GM18873 (cell line): ENCODE measurements at regions not wholly inside any gene's neighbourhood (a gene's known extent, or its start where the extent isn't known, plus 50 kb on each side); places are given as distances from the start of the nearest gene placed in this dataset.

ENCODE experiments used
- ATAC-seq: cut with Tn5 transposase; IDR thresholded peaks from one replicate; pipeline ENCODE4 v1.9.1; 2021; ENCODE audit warnings: mild to moderate bottlenecking, moderate library complexity, moderate number of reproducible peaks; ENCODE audit not compliant: unreplicated experiment, low FRiP score

- no peak for ATAC-seq
These were observed 251.1 kb upstream of the PIK3C3 start for GRCh38 chr18:41703744-41704530.

- no peak for ATAC-seq
These were observed 254.6 kb upstream of the PIK3C3 start for GRCh38 chr18:41700416-41700815.

GRCh38 chr18:41695441-41695840 is 259.6 kb upstream of the PIK3C3 start:
- no peak for ATAC-seq

GRCh38 chr18:41693008-41693407 is 262.0 kb upstream of the PIK3C3 start:
- ATAC-seq, result no peak

GRCh38 chr18:41690332-41691127 is 264.5 kb upstream of the PIK3C3 start:
- ATAC-seq, result no peak

GRCh38 chr18:41687138-41687537 is 267.9 kb upstream of the PIK3C3 start:
- ATAC-seq, result no peak

- ATAC-seq, result no peak
These were observed 273.7 kb upstream of the PIK3C3 start for GRCh38 chr18:41681138-41681880.

GRCh38 chr18:41674506-41674905 is 280.5 kb upstream of the PIK3C3 start:
- no peak for ATAC-seq

GRCh38 chr18:41666231-41666630 is 288.8 kb upstream of the PIK3C3 start:
- ATAC-seq, result no peak

GRCh38 chr18:41665210-41665609 is 289.8 kb upstream of the PIK3C3 start:
- no peak for ATAC-seq

- ATAC-seq, result no peak
These were observed 294.4 kb upstream of the PIK3C3 start for GRCh38 chr18:41660654-41661053.

GRCh38 chr18:41659438-41660130 is 295.4 kb upstream of the PIK3C3 start:
- no peak for ATAC-seq

- no peak for ATAC-seq
These were observed 297.8 kb upstream of the PIK3C3 start for GRCh38 chr18:41657189-41657588.

- ATAC-seq, result no peak
These were observed 300.0 kb upstream of the PIK3C3 start for GRCh38 chr18:41655074-41655473.

GRCh38 chr18:41647914-41648313 is 307.1 kb upstream of the PIK3C3 start:
- ATAC-seq, result no peak

- no peak for ATAC-seq
These were observed 308.0 kb upstream of the PIK3C3 start for GRCh38 chr18:41646915-41647620.

GRCh38 chr18:41645589-41646360 is 309.3 kb upstream of the PIK3C3 start:
- no peak for ATAC-seq

- ATAC-seq, result no peak
These were observed 310.6 kb upstream of the PIK3C3 start for GRCh38 chr18:41644466-41644865.

- no peak for ATAC-seq
These were observed 311.6 kb upstream of the PIK3C3 start for GRCh38 chr18:41643427-41643826.
